ENCODE measurements at regions not wholly inside any gene's neighbourhood (a gene's known extent, or its start where the extent isn't known, plus 50 kb on each side); places are given as distances from the start of the nearest gene placed in this dataset.

GRCh38 chr1:110816945-110817344 lies 56.0 kb upstream of the CD53 start:
- Histone ChIP-seq H2BK20ac (ENCODE audit: low read depth, low read length, poor library complexity, severe bottlenecking) (no peak overlapping the region), H3K27ac (ENCODE audit: insufficient read length, low read depth, low read length) (no peak overlapping the region), H3K9me3 (ENCODE audit: control insufficient read depth, low read depth, low read length) (no peaks in the 10 kb centered on the region), H3K4me2 (ENCODE audit: insufficient read depth, insufficient read length, low read length) (no peak overlapping the region), H4K91ac (ENCODE audit: insufficient read length, low read depth, low read length) (no peak overlapping the region), H3K4me1 (ENCODE audit: insufficient read depth, low read length) (no peaks in the 10 kb centered on the region), H3K4ac (ENCODE audit: low read depth, low read length) (no peak overlapping the region), H4K20me1 (ENCODE audit: control insufficient read depth, insufficient read depth, insufficient read length) (no peaks in the 10 kb centered on the region), H4K5ac (ENCODE audit: insufficient read length, low read depth, low read length) (no peak overlapping the region), H2AK5ac (ENCODE audit: insufficient read length, low read length) (no peak overlapping the region), H2BK5ac (ENCODE audit: insufficient read length, low read length) (no peak overlapping the region), H3T11ph (ENCODE audit: low read length) (no peak overlapping the region), H3K79me2 (ENCODE audit: insufficient read depth, low read length) (no peaks in the 10 kb centered on the region), H2BK12ac (ENCODE audit: insufficient read length, low read depth, low read length) (no peak overlapping the region), H3K14ac (ENCODE audit: insufficient read depth, low read length) (no peak overlapping the region), H2AFZ (ENCODE audit: low read length) (no peak overlapping the region), H2BK120ac (ENCODE audit: low read depth, low read length, poor library complexity, severe bottlenecking) (no peak overlapping the region), H3K23ac (ENCODE audit: insufficient read length, low read depth, low read length) (no peak overlapping the region), H3K27me3 (ENCODE audit: insufficient read depth, low read length) (no peaks in the 10 kb centered on the region), H3K56ac (ENCODE audit: insufficient read length, low read depth, low read length) (no peak overlapping the region), H3K18ac (ENCODE audit: insufficient read length, low read depth, low read length) (no peak overlapping the region), H2BK15ac (ENCODE audit: low read depth, low read length) (no peak overlapping the region), H4K8ac (replicated peaks; ENCODE audit: insufficient read length, low read depth, low read length) (no peak overlapping the region), H3K79me1 (ENCODE audit: insufficient read depth, low read depth, low read length, poor library complexity, severe bottlenecking) (no peaks in the 10 kb centered on the region), H3K23me2 (ENCODE audit: insufficient read length, low read depth, low read length, poor library complexity, severe bottlenecking) (no peaks in the 10 kb centered on the region), H3K9ac (ENCODE audit: extremely low read depth, insufficient read length, low read length) (no peak overlapping the region)
- Mint-ChIP-seq H3K4me3 (no peak overlapping the region), H3K9me3 (peaks cover 20 to 30% of the 10 kb centered on the region in 2 experiments), H3K4me1 (no peaks in the 10 kb centered on the region), H3K27me3 (ENCODE audit: low read depth) (peaks cover 33% of the 10 kb centered on the region), H3K27ac (no peak overlapping the region), H3K36me3 (ENCODE audit: insufficient read depth in 1 of 3, low read depth in 3 of 3) (no peaks in the 10 kb centered on the region)
- WGBS (ENCODE audit: extremely low coverage, insufficient read length, low lambda C conversion rate) = no CpG with 5 or more reads among the region's 3 CpGs
- DNase-seq = no peak
- TF ChIP-seq CTCF (conservative IDR thresholded peaks at IDR 0.05) = no peak
